C4-2B (cell line): ENCODE measurements at regions not wholly inside any gene's neighbourhood (a gene's known extent, or its start where the extent isn't known, plus 50 kb on each side); places are given as distances from the start of the nearest gene placed in this dataset.

ENCODE experiments used
- CTCF ChIP-seq: fragments of 450-650 bp; conservative IDR thresholded peaks from 2 replicates; pipeline ENCODE4 v1.5.1; 2017; ENCODE audit warnings: mild to moderate bottlenecking
- ZFX ChIP-seq: fragments of 450-650 bp; IDR thresholded peaks from 2 replicates; pipeline ENCODE4 v1.6.1; 2017

DNA sequence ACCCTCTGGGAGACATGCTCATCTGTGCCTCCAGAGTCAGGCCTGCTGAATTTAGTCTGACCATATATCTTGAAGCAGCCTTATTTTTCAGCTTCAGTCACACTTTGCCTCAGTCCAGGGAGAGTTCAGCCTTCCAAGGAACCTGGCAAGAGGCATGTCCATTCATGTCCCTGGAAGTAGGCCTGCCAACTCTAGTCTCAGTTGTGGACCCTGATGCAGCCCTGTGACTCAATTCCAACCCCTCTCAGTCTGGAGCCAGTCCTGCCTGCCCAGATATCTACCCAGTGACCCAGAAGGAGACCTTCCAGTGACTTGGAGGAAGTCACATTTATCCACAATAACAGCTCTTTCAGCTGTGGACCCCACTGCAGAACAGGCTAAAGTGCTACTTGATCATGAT is 566.6 kb downstream of the TMEM135 start:
- TF ChIP-seq CTCF (no peak), ZFX (no peak)
